GM23338 (cell line): ENCODE measurements at regions not wholly inside any gene's neighbourhood (a gene's known extent, or its start where the extent isn't known, plus 50 kb on each side); places are given as distances from the start of the nearest gene placed in this dataset.

Experiments used
- CREB1 ChIP-seq: fragments of 250-450 bp; sonication (Bioruptor Pico); IDR thresholded peaks from 2 replicates; pipeline ENCODE4 v1.5.0; 2020; ENCODE audit warnings: low read depth, mild to moderate bottlenecking, moderate library complexity
- CTCF ChIP-seq, 2 experiments: fragments of 200-600 bp in 1 of 2; sonication (generic) in 1 of 2; conservative IDR thresholded peaks; 2 replicates each; pipeline versions ENCODE4 v1.5.1 to v1.6.1; 2016 to 2017; ENCODE audit warnings: antibody characterized with exemption in 2 of 2, low read depth in 2 of 2, mild to moderate bottlenecking in 2 of 2, moderate library complexity in 1 of 2
- ETS1 ChIP-seq: IDR thresholded peaks from 2 replicates; pipeline ENCODE4 v1.6.1; 2016; ENCODE audit warnings: antibody characterized with exemption
- EZH2 ChIP-seq: fragments of 200-600 bp; sonication (generic); IDR thresholded peaks from one replicate; pipeline ENCODE4 v1.8.0; 2017; ENCODE audit warnings: antibody characterized with exemption, mild to moderate bottlenecking, low read depth; ENCODE audit not compliant: unreplicated experiment
- EZH2phosphoT487 ChIP-seq: fragments of 200-600 bp; sonication (generic); IDR thresholded peaks from one replicate; pipeline ENCODE4 v1.8.1; 2018; ENCODE audit warnings: antibody characterized with exemption; ENCODE audit not compliant: unreplicated experiment
- NANOG ChIP-seq: IDR thresholded peaks from 2 replicates; pipeline ENCODE4 v1.6.1; 2016; ENCODE audit warnings: antibody characterized with exemption, borderline replicate concordance
- POLR2AphosphoS5 ChIP-seq: IDR thresholded peaks from 2 replicates; pipeline ENCODE4 v1.6.1; 2016; ENCODE audit warnings: antibody characterized with exemption, low read depth
- REST ChIP-seq: IDR thresholded peaks from one replicate; pipeline ENCODE4 v1.6.1; 2018; ENCODE audit warnings: antibody characterized with exemption; ENCODE audit not compliant: unreplicated experiment
- STAT1 ChIP-seq: IDR thresholded peaks from one replicate; pipeline ENCODE4 v1.6.1; 2016; ENCODE audit warnings: antibody characterized with exemption; ENCODE audit not compliant: unreplicated experiment
- ZNF114 ChIP-seq: fragments of 250-450 bp; sonication (Bioruptor Pico); IDR thresholded peaks from 2 replicates; pipeline ENCODE4 v1.5.0; 2020; ENCODE audit warnings: mild to moderate bottlenecking, moderate library complexity

GRCh38 chr11:112911124-112911523 lies 50.1 kb upstream of the NCAM1 start:
- TF ChIP-seq EZH2 (no peak), CTCF (conservative IDR thresholded peaks at IDR 0.05; ENCODE audit: low read depth in 2 of 2) (no peak), REST (no peak), EZH2phosphoT487 (no peak), POLR2AphosphoS5 (no peak), STAT1 (no peak), CREB1 (CRISPR knock-in tag) (no peak), ZNF114 (no peak), ETS1 (no peak), NANOG (no peak)
